ENCODE measurements at regions not wholly inside any gene's neighbourhood (a gene's known extent, or its start where the extent isn't known, plus 50 kb on each side); places are given as distances from the start of the nearest gene placed in this dataset.

GRCh38 chr5:165242646-165243045, 1737.2 kb downstream of the MAT2B start:
- Histone ChIP-seq H3K27ac (ENCODE audit: low read depth, low read length) (no peak overlapping the region), H3K9ac (ENCODE audit: low read depth in 1 of 3, low read length in 3 of 3) (no peak overlapping the region), H3K9me3 (ENCODE audit: control insufficient read depth in 3 of 3, low read length in 3 of 3) (no peaks in the 10 kb centered on the region), H3K4me3 (ENCODE audit: low read length in 3 of 3) (no peak overlapping the region), H3K36me3 (ENCODE audit: control insufficient read depth in 3 of 3, insufficient read depth in 3 of 3, low read length in 3 of 3) (no peaks in the 10 kb centered on the region), H3K27me3 (ENCODE audit: control insufficient read depth in 3 of 3, insufficient read depth in 3 of 3, low read length in 3 of 3) (no peaks in the 10 kb centered on the region), H3K4me1 (ENCODE audit: control insufficient read depth in 3 of 3, insufficient read depth in 3 of 3, low read length in 3 of 3) (no peaks in the 10 kb centered on the region)

- Histone ChIP-seq H3K9ac (ENCODE audit: low read depth in 1 of 3, low read length in 3 of 3) (no peak overlapping the region), H3K27ac (ENCODE audit: low read depth, low read length) (no peak overlapping the region), H3K9me3 (ENCODE audit: control insufficient read depth in 3 of 3, low read length in 3 of 3) (no peaks in the 10 kb centered on the region), H3K4me3 (ENCODE audit: low read length in 3 of 3) (no peak overlapping the region), H3K27me3 (ENCODE audit: control insufficient read depth in 3 of 3, insufficient read depth in 3 of 3, low read length in 3 of 3) (no peaks in the 10 kb centered on the region), H3K4me1 (ENCODE audit: control insufficient read depth in 3 of 3, insufficient read depth in 3 of 3, low read length in 3 of 3) (no peaks in the 10 kb centered on the region), H3K36me3 (ENCODE audit: control insufficient read depth in 3 of 3, insufficient read depth in 3 of 3, low read length in 3 of 3) (no peaks in the 10 kb centered on the region)
Measured at GRCh38 chr5:165244407-165244806, 1739.0 kb downstream of the MAT2B start.

- Histone ChIP-seq H3K9me3 (ENCODE audit: control insufficient read depth in 3 of 3, low read length in 3 of 3) (no peaks in the 10 kb centered on the region), H3K4me1 (ENCODE audit: control insufficient read depth in 3 of 3, insufficient read depth in 3 of 3, low read length in 3 of 3) (no peaks in the 10 kb centered on the region), H3K9ac (ENCODE audit: low read depth in 1 of 3, low read length in 3 of 3) (no peak overlapping the region), H3K36me3 (ENCODE audit: control insufficient read depth in 3 of 3, insufficient read depth in 3 of 3, low read length in 3 of 3) (no peaks in the 10 kb centered on the region), H3K27ac (ENCODE audit: low read depth, low read length) (no peak overlapping the region), H3K27me3 (ENCODE audit: control insufficient read depth in 3 of 3, insufficient read depth in 3 of 3, low read length in 3 of 3) (no peaks in the 10 kb centered on the region), H3K4me3 (ENCODE audit: low read length in 3 of 3) (no peak overlapping the region)
Measured at GRCh38 chr5:165258197-165258771, 1752.9 kb downstream of the MAT2B start.

GRCh38 chr5:165260426-165260825, 1755.0 kb downstream of the MAT2B start:
- H3K9ac ChIP-seq (ENCODE audit: low read depth in 1 of 3, low read length in 3 of 3) = no peak overlapping the region
- no peaks in the 10 kb centered on the region for H3K9me3 ChIP-seq (ENCODE audit: control insufficient read depth in 3 of 3, low read length in 3 of 3)
- no peak overlapping the region for H3K27ac ChIP-seq (ENCODE audit: low read depth, low read length)
- H3K36me3 ChIP-seq (ENCODE audit: control insufficient read depth in 3 of 3, insufficient read depth in 3 of 3, low read length in 3 of 3) = no peaks in the 10 kb centered on the region
- H3K27me3 ChIP-seq (ENCODE audit: control insufficient read depth in 3 of 3, insufficient read depth in 3 of 3, low read length in 3 of 3) = no peaks in the 10 kb centered on the region
- H3K4me1 ChIP-seq (ENCODE audit: control insufficient read depth in 3 of 3, insufficient read depth in 3 of 3, low read length in 3 of 3) = no peaks in the 10 kb centered on the region
- H3K4me3 ChIP-seq (ENCODE audit: low read length in 3 of 3) = no peak overlapping the region

GRCh38 chr5:165263536-165263935, 1758.1 kb downstream of the MAT2B start:
- H3K27me3 ChIP-seq (ENCODE audit: control insufficient read depth in 3 of 3, insufficient read depth in 3 of 3, low read length in 3 of 3) = no peaks in the 10 kb centered on the region
- no peak overlapping the region for H3K27ac ChIP-seq (ENCODE audit: low read depth, low read length)
- H3K4me3 ChIP-seq (ENCODE audit: low read length in 3 of 3) = no peak overlapping the region
- H3K9ac ChIP-seq (ENCODE audit: low read depth in 1 of 3, low read length in 3 of 3) = no peak overlapping the region
- no peaks in the 10 kb centered on the region for H3K9me3 ChIP-seq (ENCODE audit: control insufficient read depth in 3 of 3, low read length in 3 of 3)
- H3K36me3 ChIP-seq (ENCODE audit: control insufficient read depth in 3 of 3, insufficient read depth in 3 of 3, low read length in 3 of 3) = no peaks in the 10 kb centered on the region
- H3K4me1 ChIP-seq (ENCODE audit: control insufficient read depth in 3 of 3, insufficient read depth in 3 of 3, low read length in 3 of 3) = no peaks in the 10 kb centered on the region

- no peaks in the 10 kb centered on the region for H3K27me3 ChIP-seq (ENCODE audit: control insufficient read depth in 3 of 3, insufficient read depth in 3 of 3, low read length in 3 of 3)
- no peak overlapping the region for H3K9ac ChIP-seq (ENCODE audit: low read depth in 1 of 3, low read length in 3 of 3)
- no peaks in the 10 kb centered on the region for H3K4me1 ChIP-seq (ENCODE audit: control insufficient read depth in 3 of 3, insufficient read depth in 3 of 3, low read length in 3 of 3)
- H3K27ac ChIP-seq (ENCODE audit: low read depth, low read length) = no peak overlapping the region
- no peak overlapping the region for H3K4me3 ChIP-seq (ENCODE audit: low read length in 3 of 3)
- H3K9me3 ChIP-seq (ENCODE audit: control insufficient read depth in 3 of 3, low read length in 3 of 3) = no peaks in the 10 kb centered on the region
- no peaks in the 10 kb centered on the region for H3K36me3 ChIP-seq (ENCODE audit: control insufficient read depth in 3 of 3, insufficient read depth in 3 of 3, low read length in 3 of 3)
Measured at GRCh38 chr5:165266939-165267338, 1761.5 kb downstream of the MAT2B start.

- no peak overlapping the region for H3K9ac ChIP-seq (ENCODE audit: low read depth in 1 of 3, low read length in 3 of 3)
- H3K27ac ChIP-seq (ENCODE audit: low read depth, low read length) = no peak overlapping the region
- no peak overlapping the region for H3K4me3 ChIP-seq (ENCODE audit: low read length in 3 of 3)
- H3K36me3 ChIP-seq (ENCODE audit: control insufficient read depth in 3 of 3, insufficient read depth in 3 of 3, low read length in 3 of 3) = no peaks in the 10 kb centered on the region
- no peaks in the 10 kb centered on the region for H3K27me3 ChIP-seq (ENCODE audit: control insufficient read depth in 3 of 3, insufficient read depth in 3 of 3, low read length in 3 of 3)
- no peaks in the 10 kb centered on the region for H3K4me1 ChIP-seq (ENCODE audit: control insufficient read depth in 3 of 3, insufficient read depth in 3 of 3, low read length in 3 of 3)
- no peaks in the 10 kb centered on the region for H3K9me3 ChIP-seq (ENCODE audit: control insufficient read depth in 3 of 3, low read length in 3 of 3)
Measured at GRCh38 chr5:165272436-165272835, 1767.0 kb downstream of the MAT2B start.

GRCh38 chr5:165277661-165278060, 1772.2 kb downstream of the MAT2B start:
- Histone ChIP-seq H3K9me3 (ENCODE audit: control insufficient read depth in 3 of 3, low read length in 3 of 3) (no peaks in the 10 kb centered on the region), H3K27me3 (ENCODE audit: control insufficient read depth in 3 of 3, insufficient read depth in 3 of 3, low read length in 3 of 3) (no peaks in the 10 kb centered on the region), H3K4me1 (ENCODE audit: control insufficient read depth in 3 of 3, insufficient read depth in 3 of 3, low read length in 3 of 3) (no peaks in the 10 kb centered on the region), H3K4me3 (ENCODE audit: low read length in 3 of 3) (no peak overlapping the region), H3K27ac (ENCODE audit: low read depth, low read length) (no peak overlapping the region), H3K9ac (ENCODE audit: low read depth in 1 of 3, low read length in 3 of 3) (no peak overlapping the region), H3K36me3 (ENCODE audit: control insufficient read depth in 3 of 3, insufficient read depth in 3 of 3, low read length in 3 of 3) (no peaks in the 10 kb centered on the region)

GRCh38 chr5:165282491-165282890, 1777.1 kb downstream of the MAT2B start:
- no peaks in the 10 kb centered on the region for H3K4me1 ChIP-seq (ENCODE audit: control insufficient read depth in 3 of 3, insufficient read depth in 3 of 3, low read length in 3 of 3)
- H3K9me3 ChIP-seq (ENCODE audit: control insufficient read depth in 3 of 3, low read length in 3 of 3) = no peaks in the 10 kb centered on the region
- H3K4me3 ChIP-seq (ENCODE audit: low read length in 3 of 3) = no peak overlapping the region
- no peaks in the 10 kb centered on the region for H3K36me3 ChIP-seq (ENCODE audit: control insufficient read depth in 3 of 3, insufficient read depth in 3 of 3, low read length in 3 of 3)
- H3K27ac ChIP-seq (ENCODE audit: low read depth, low read length) = no peak overlapping the region
- H3K27me3 ChIP-seq (ENCODE audit: control insufficient read depth in 3 of 3, insufficient read depth in 3 of 3, low read length in 3 of 3) = no peaks in the 10 kb centered on the region
- H3K9ac ChIP-seq (ENCODE audit: low read depth in 1 of 3, low read length in 3 of 3) = no peak overlapping the region

GRCh38 chr5:165286692-165287091, 1781.3 kb downstream of the MAT2B start:
- H3K4me3 ChIP-seq (ENCODE audit: low read length in 3 of 3) = no peak overlapping the region
- no peaks in the 10 kb centered on the region for H3K4me1 ChIP-seq (ENCODE audit: control insufficient read depth in 3 of 3, insufficient read depth in 3 of 3, low read length in 3 of 3)
- no peaks in the 10 kb centered on the region for H3K36me3 ChIP-seq (ENCODE audit: control insufficient read depth in 3 of 3, insufficient read depth in 3 of 3, low read length in 3 of 3)
- no peaks in the 10 kb centered on the region for H3K27me3 ChIP-seq (ENCODE audit: control insufficient read depth in 3 of 3, insufficient read depth in 3 of 3, low read length in 3 of 3)
- H3K9ac ChIP-seq (ENCODE audit: low read depth in 1 of 3, low read length in 3 of 3) = no peak overlapping the region
- no peaks in the 10 kb centered on the region for H3K9me3 ChIP-seq (ENCODE audit: control insufficient read depth in 3 of 3, low read length in 3 of 3)
- H3K27ac ChIP-seq (ENCODE audit: low read depth, low read length) = no peak overlapping the region

GRCh38 chr5:165290535-165290934, 1785.1 kb downstream of the MAT2B start:
- Histone ChIP-seq H3K36me3 (ENCODE audit: control insufficient read depth in 3 of 3, insufficient read depth in 3 of 3, low read length in 3 of 3) (no peaks in the 10 kb centered on the region), H3K4me1 (ENCODE audit: control insufficient read depth in 3 of 3, insufficient read depth in 3 of 3, low read length in 3 of 3) (no peaks in the 10 kb centered on the region)

More at GRCh38 chr5:165290535-165290934, 1785.1 kb downstream of the MAT2B start:
- Histone ChIP-seq H3K9me3 (ENCODE audit: control insufficient read depth in 3 of 3, low read length in 3 of 3) (no peaks in the 10 kb centered on the region), H3K27ac (ENCODE audit: low read depth, low read length) (no peak overlapping the region), H3K4me3 (ENCODE audit: low read length in 3 of 3) (no peak overlapping the region), H3K27me3 (ENCODE audit: control insufficient read depth in 3 of 3, insufficient read depth in 3 of 3, low read length in 3 of 3) (no peaks in the 10 kb centered on the region), H3K9ac (ENCODE audit: low read depth in 1 of 3, low read length in 3 of 3) (no peak overlapping the region)

Measured in skeletal muscle tissue (tissue), 3 donors.